ENCODE measurements at regions not wholly inside any gene's neighbourhood (a gene's known extent, or its start where the extent isn't known, plus 50 kb on each side); places are given as distances from the start of the nearest gene placed in this dataset.
A peak's percentile ranks its signal among the peaks of the same experiment; 100 is the strongest.

DNA sequence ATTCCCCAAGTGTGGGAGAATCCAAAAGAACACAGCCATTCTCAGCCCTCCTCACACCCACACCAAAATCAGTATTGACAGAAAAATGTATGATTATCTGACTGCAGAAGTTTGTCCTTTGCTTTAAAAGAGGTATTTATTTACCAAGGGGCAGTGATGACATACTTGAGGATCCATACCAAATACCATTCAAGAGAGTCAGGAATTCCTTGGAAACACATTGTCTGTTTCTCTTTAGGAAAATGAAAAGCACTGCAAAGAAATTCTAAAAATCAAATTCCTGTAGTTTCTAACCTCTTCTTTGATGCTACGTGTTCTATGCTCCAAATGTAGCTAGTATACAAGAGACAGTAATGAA, 509.6 kb upstream of the CXADR start:
- Histone ChIP-seq H3K27ac (ENCODE audit: insufficient read depth in 1 of 2, low read depth in 1 of 2, low read length in 2 of 2, poor library complexity in 1 of 2, severe bottlenecking in 2 of 2) (no peak overlapping the region), H3K36me3 (ENCODE audit: control insufficient read depth in 4 of 4, insufficient read depth in 4 of 4, low read length in 3 of 4) (no peaks in the 10 kb centered on the region), H3K4me1 (ENCODE audit: control extremely low read depth in 1 of 4, control insufficient read depth in 4 of 4, insufficient read depth in 4 of 4, low read length in 3 of 4) (no peaks in the 10 kb centered on the region), H3K4me3 (ENCODE audit: control insufficient read depth in 1 of 7, extremely low read depth in 1 of 7, insufficient read depth in 4 of 7, low read depth in 2 of 7, low read length in 6 of 7) (no peak overlapping the region), H3K9me3 (ENCODE audit: control extremely low read depth in 1 of 5, control insufficient read depth in 4 of 5, insufficient read depth in 2 of 5, low read depth in 1 of 5, low read length in 4 of 5) (no peaks in the 10 kb centered on the region), H3K27me3 (replicated peaks in 2 of 5; ENCODE audit: control insufficient read depth in 4 of 5, insufficient read depth in 5 of 5, low read length in 4 of 5) (no peaks in the 10 kb centered on the region)
- no peak for DNase-seq
- CTCF ChIA-PET, result no interaction called here
- POLR2A ChIA-PET, result no interaction called here
- WGBS (ENCODE audit: insufficient coverage), result no CpG with 5 or more reads among the region's 1 CpG

DNA sequence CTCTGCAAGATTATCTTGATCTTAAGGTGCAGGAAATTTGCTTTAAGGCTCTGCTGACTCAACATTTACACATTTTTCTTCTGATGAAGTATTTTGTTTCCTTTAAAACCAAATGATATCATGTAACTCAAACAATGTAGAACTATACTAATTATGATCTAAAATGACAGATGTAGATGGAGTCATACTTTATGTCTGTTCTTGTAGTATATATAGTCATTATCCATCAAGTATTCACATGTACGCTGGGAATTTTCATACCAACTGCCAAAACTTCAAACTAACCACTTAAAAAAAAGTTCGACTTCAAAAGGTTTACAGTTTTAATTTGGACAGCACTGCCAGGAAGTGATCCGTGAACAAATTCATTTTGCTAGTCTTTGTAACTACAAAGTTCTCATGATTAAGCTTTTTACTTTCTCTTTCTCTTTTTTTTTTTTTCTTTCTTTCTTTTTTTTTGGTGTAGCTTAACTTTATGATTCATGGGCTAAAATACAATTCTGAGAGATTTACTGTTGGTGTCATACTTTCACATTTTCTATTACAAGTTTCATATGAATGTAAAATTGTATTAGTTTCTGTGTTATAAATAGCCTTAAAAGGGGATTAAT, 509.0 kb upstream of the CXADR start:
- H3K36me3 ChIP-seq (ENCODE audit: control insufficient read depth in 4 of 4, insufficient read depth in 4 of 4, low read length in 3 of 4), result no peaks in the 10 kb centered on the region
- H3K9me3 ChIP-seq (ENCODE audit: control extremely low read depth in 1 of 5, control insufficient read depth in 4 of 5, insufficient read depth in 2 of 5, low read depth in 1 of 5, low read length in 4 of 5), result no peaks in the 10 kb centered on the region
- peak overlapping the region; percentile 46 to 55 for H3K27ac ChIP-seq (ENCODE audit: insufficient read depth in 1 of 2, low read depth in 1 of 2, low read length in 2 of 2, poor library complexity in 1 of 2, severe bottlenecking in 2 of 2)
- H3K4me3 ChIP-seq (ENCODE audit: control insufficient read depth in 1 of 7, extremely low read depth in 1 of 7, insufficient read depth in 4 of 7, low read depth in 2 of 7, low read length in 6 of 7), result peak overlapping the region in 2 of 7 experiments; percentile 5 to 58
- H3K4me1 ChIP-seq (ENCODE audit: control extremely low read depth in 1 of 4, control insufficient read depth in 4 of 4, insufficient read depth in 4 of 4, low read length in 3 of 4), result no peaks in the 10 kb centered on the region
- ChIA-PET POLR2A (no interaction called here), CTCF (no interaction called here)
- DNase-seq, result peak in 2 of 3 donors; percentile 48 to 62
- H3K27me3 ChIP-seq (replicated peaks in 2 of 5; ENCODE audit: control insufficient read depth in 4 of 5, insufficient read depth in 5 of 5, low read length in 4 of 5), result no peaks in the 10 kb centered on the region
- 0% methylated on average over 2 of the region's 3 CpGs for WGBS (ENCODE audit: insufficient coverage)

DNA sequence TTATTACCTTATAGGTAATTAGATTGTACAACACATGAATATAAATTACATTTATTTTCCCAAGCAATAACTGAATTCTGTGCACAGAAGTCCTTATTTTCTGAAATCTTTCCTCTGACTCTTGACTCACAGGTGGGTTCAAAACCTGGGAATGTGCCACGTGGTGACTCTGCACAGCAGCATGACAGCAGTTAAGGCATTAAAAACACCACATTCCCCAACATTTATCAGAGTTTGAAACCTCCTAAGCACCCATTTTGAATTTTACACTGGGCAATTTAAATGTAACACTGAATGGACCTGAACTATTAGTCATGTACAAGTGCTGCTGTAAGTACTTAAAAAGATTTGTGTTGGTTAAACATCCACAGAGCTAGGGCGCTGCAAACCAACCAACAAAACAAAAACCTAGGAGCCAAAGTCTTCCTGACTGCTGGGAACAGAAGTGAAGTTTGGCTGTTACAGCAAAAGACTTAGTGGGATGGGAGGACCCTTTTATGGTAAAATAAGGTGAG, 480.6 kb upstream of the CXADR start:
- Histone ChIP-seq H3K27me3 (replicated peaks in 2 of 5; ENCODE audit: control insufficient read depth in 4 of 5, insufficient read depth in 5 of 5, low read length in 4 of 5) (no peaks in the 10 kb centered on the region), H3K36me3 (ENCODE audit: control insufficient read depth in 4 of 4, insufficient read depth in 4 of 4, low read length in 3 of 4) (no peaks in the 10 kb centered on the region), H3K4me1 (ENCODE audit: control extremely low read depth in 1 of 4, control insufficient read depth in 4 of 4, insufficient read depth in 4 of 4, low read length in 3 of 4) (no peaks in the 10 kb centered on the region), H3K4me3 (ENCODE audit: control insufficient read depth in 1 of 7, extremely low read depth in 1 of 7, insufficient read depth in 4 of 7, low read depth in 2 of 7, low read length in 6 of 7) (no peak overlapping the region), H3K9me3 (ENCODE audit: control extremely low read depth in 1 of 5, control insufficient read depth in 4 of 5, insufficient read depth in 2 of 5, low read depth in 1 of 5, low read length in 4 of 5) (peaks cover 0 to 4% (median 0%) of the 10 kb centered on the region in 5 experiments), H3K27ac (ENCODE audit: insufficient read depth in 1 of 2, low read depth in 1 of 2, low read length in 2 of 2, poor library complexity in 1 of 2, severe bottlenecking in 2 of 2) (no peak overlapping the region)
- no CpG with 5 or more reads among the region's 2 CpGs for WGBS (ENCODE audit: insufficient coverage)
- CTCF ChIA-PET, result no interaction called here
- DNase-seq, result no peak
- POLR2A ChIA-PET, result no interaction called here

DNA sequence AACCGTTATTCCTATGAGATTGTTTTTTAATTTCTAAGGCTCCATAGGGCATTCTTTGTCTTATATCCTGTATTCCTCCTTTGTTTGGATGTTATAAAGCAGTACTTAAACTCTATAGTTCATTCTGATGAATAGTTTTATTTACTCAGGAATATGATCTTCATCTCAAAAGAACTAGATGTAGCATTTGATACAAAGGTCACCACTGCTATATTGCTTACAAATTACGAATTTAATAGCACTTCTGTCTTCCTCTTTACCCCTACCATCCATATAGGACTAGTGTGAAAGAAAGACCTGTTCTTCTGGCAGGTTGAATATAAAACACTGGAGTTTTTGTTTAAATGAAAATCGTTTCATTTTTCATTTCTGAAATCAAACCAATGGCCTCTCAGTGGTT, 468.1 kb upstream of the CXADR start:
- WGBS (ENCODE audit: insufficient coverage), result no CpG with 5 or more reads among the region's 3 CpGs
- Histone ChIP-seq H3K27me3 (replicated peaks in 2 of 5; ENCODE audit: control insufficient read depth in 4 of 5, insufficient read depth in 5 of 5, low read length in 4 of 5) (no peaks in the 10 kb centered on the region), H3K27ac (ENCODE audit: insufficient read depth in 1 of 2, low read depth in 1 of 2, low read length in 2 of 2, poor library complexity in 1 of 2, severe bottlenecking in 2 of 2) (no peak overlapping the region), H3K4me3 (ENCODE audit: control insufficient read depth in 1 of 7, extremely low read depth in 1 of 7, insufficient read depth in 4 of 7, low read depth in 2 of 7, low read length in 6 of 7) (no peak overlapping the region), H3K4me1 (ENCODE audit: control extremely low read depth in 1 of 4, control insufficient read depth in 4 of 4, insufficient read depth in 4 of 4, low read length in 3 of 4) (no peaks in the 10 kb centered on the region), H3K9me3 (ENCODE audit: control extremely low read depth in 1 of 5, control insufficient read depth in 4 of 5, insufficient read depth in 2 of 5, low read depth in 1 of 5, low read length in 4 of 5) (peaks cover 0 to 6% (median 0%) of the 10 kb centered on the region in 5 experiments), H3K36me3 (ENCODE audit: control insufficient read depth in 4 of 4, insufficient read depth in 4 of 4, low read length in 3 of 4) (no peaks in the 10 kb centered on the region)
- ChIA-PET POLR2A (no interaction called here), CTCF (interaction anchor here (2.0 kb wide), 1 partner anchor 1039 kb away, joined by 4 read pairs; no protein-coding TSS in a partner anchor)
- no peak for DNase-seq

DNA sequence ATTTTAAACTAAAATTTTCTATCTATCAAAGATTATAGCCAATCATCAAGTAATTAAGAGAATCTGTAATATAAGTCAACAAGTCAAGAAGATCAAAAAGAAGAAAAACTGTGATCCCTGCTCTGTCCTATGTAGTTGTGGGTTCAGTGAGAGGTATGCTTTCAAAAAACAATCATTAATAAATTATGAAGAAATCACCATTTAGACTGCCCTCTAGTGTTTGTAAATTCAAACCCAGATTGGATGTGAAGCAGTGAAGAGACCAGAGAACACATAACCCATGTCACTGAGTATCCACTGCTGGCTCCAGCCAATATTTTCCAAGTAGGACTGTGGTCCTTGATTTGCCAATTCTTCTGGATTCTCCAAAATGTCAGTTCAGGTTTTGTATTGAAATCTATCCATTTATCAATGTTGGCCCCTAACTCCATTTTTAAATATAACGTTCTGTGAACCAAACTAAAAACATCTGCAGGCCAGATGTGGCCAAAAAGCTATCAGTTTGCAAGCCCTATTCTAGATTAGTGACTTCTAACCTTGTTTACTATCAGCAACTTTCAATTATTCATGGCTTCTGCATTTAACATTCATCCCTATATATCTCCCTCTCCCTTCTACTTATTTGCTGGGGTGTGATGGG, 467.5 kb upstream of the CXADR start:
- POLR2A ChIA-PET, result no interaction called here

DNA sequence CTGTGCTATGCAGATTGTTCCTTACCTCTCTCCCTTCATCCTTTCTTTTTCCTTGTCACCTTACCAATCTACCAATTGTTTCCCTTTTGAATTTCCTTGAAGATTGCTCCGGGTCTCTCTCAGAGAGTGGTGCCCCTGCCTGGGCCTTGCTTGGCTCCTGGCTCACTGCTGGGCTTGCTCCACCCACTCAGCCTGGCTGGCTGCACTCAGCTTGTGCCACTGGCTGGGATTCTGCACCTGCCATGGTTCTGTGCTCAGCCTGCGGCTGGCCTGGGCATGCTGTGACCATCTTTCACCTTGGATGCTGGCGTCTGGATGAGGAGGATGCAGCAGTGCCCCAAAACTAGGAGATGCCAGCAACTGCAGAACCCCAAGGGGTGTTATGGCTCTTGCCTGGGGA, 463.9 kb upstream of the CXADR start:
- no peaks in the 10 kb centered on the region for H3K4me1 ChIP-seq (ENCODE audit: control extremely low read depth in 1 of 4, control insufficient read depth in 4 of 4, insufficient read depth in 4 of 4, low read length in 3 of 4)
- ChIA-PET CTCF (no interaction called here), POLR2A (interaction anchor here (0.7 kb wide), 1 partner anchor 12 kb away, joined by 3 read pairs; no protein-coding TSS in a partner anchor)
- peaks cover 0 to 7% (median 0%) of the 10 kb centered on the region in 5 experiments for H3K9me3 ChIP-seq (ENCODE audit: control extremely low read depth in 1 of 5, control insufficient read depth in 4 of 5, insufficient read depth in 2 of 5, low read depth in 1 of 5, low read length in 4 of 5)
- 71% methylated on average over 3 of the region's 3 CpGs for WGBS (ENCODE audit: insufficient coverage)
- no peaks in the 10 kb centered on the region for H3K27me3 ChIP-seq (replicated peaks in 2 of 5; ENCODE audit: control insufficient read depth in 4 of 5, insufficient read depth in 5 of 5, low read length in 4 of 5)
- DNase-seq, result no peak
- no peaks in the 10 kb centered on the region for H3K36me3 ChIP-seq (ENCODE audit: control insufficient read depth in 4 of 4, insufficient read depth in 4 of 4, low read length in 3 of 4)
- no peak overlapping the region for H3K4me3 ChIP-seq (ENCODE audit: control insufficient read depth in 1 of 7, extremely low read depth in 1 of 7, insufficient read depth in 4 of 7, low read depth in 2 of 7, low read length in 6 of 7)
- no peak overlapping the region for H3K27ac ChIP-seq (ENCODE audit: insufficient read depth in 1 of 2, low read depth in 1 of 2, low read length in 2 of 2, poor library complexity in 1 of 2, severe bottlenecking in 2 of 2)

More for the DNA sequence above, 467.5 kb upstream of the CXADR start:
- 25% methylated on average over 1 of the region's 1 CpG for WGBS (ENCODE audit: insufficient coverage)
- DNase-seq, result peak; percentile 5 to 23 (median 14)
- H3K36me3 ChIP-seq (ENCODE audit: control insufficient read depth in 4 of 4, insufficient read depth in 4 of 4, low read length in 3 of 4), result no peaks in the 10 kb centered on the region
- no peaks in the 10 kb centered on the region for H3K27me3 ChIP-seq (replicated peaks in 2 of 5; ENCODE audit: control insufficient read depth in 4 of 5, insufficient read depth in 5 of 5, low read length in 4 of 5)
- no peak overlapping the region for H3K4me3 ChIP-seq (ENCODE audit: control insufficient read depth in 1 of 7, extremely low read depth in 1 of 7, insufficient read depth in 4 of 7, low read depth in 2 of 7, low read length in 6 of 7)
- no peaks in the 10 kb centered on the region for H3K4me1 ChIP-seq (ENCODE audit: control extremely low read depth in 1 of 4, control insufficient read depth in 4 of 4, insufficient read depth in 4 of 4, low read length in 3 of 4)
- CTCF ChIA-PET, result interaction anchor here (2.0 kb wide), 1 partner anchor 1040 kb away, joined by 4 read pairs; no protein-coding TSS in a partner anchor
- peaks cover 0 to 7% (median 0%) of the 10 kb centered on the region in 5 experiments for H3K9me3 ChIP-seq (ENCODE audit: control extremely low read depth in 1 of 5, control insufficient read depth in 4 of 5, insufficient read depth in 2 of 5, low read depth in 1 of 5, low read length in 4 of 5)
- H3K27ac ChIP-seq (ENCODE audit: insufficient read depth in 1 of 2, low read depth in 1 of 2, low read length in 2 of 2, poor library complexity in 1 of 2, severe bottlenecking in 2 of 2), result no peak overlapping the region

DNA sequence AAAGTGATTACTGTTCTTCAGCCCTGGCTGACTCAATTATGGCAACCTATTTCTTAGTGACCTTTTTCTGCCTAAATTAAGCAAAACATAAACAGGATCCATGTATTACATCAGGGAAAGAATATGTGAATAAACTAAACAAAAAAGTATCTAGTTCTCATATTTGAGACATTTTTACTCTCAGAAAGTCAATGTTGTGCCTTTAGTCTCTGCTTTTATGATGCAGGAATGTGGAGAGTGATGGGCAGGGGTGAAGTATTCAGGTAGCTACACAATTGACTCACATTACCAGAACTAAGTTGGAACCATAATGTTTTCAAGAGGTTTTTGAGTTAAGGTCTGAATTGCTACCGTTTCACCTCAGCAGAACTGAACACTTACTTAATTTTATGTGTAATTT, 462.7 kb upstream of the CXADR start:
- POLR2A ChIA-PET, result no interaction called here
- Histone ChIP-seq H3K36me3 (ENCODE audit: control insufficient read depth in 4 of 4, insufficient read depth in 4 of 4, low read length in 3 of 4) (no peaks in the 10 kb centered on the region), H3K4me3 (ENCODE audit: control insufficient read depth in 1 of 7, extremely low read depth in 1 of 7, insufficient read depth in 4 of 7, low read depth in 2 of 7, low read length in 6 of 7) (no peak overlapping the region), H3K9me3 (ENCODE audit: control extremely low read depth in 1 of 5, control insufficient read depth in 4 of 5, insufficient read depth in 2 of 5, low read depth in 1 of 5, low read length in 4 of 5) (peaks cover 0 to 7% (median 0%) of the 10 kb centered on the region in 5 experiments), H3K27ac (ENCODE audit: insufficient read depth in 1 of 2, low read depth in 1 of 2, low read length in 2 of 2, poor library complexity in 1 of 2, severe bottlenecking in 2 of 2) (no peak overlapping the region), H3K27me3 (replicated peaks in 2 of 5; ENCODE audit: control insufficient read depth in 4 of 5, insufficient read depth in 5 of 5, low read length in 4 of 5) (no peaks in the 10 kb centered on the region), H3K4me1 (ENCODE audit: control extremely low read depth in 1 of 4, control insufficient read depth in 4 of 4, insufficient read depth in 4 of 4, low read length in 3 of 4) (no peaks in the 10 kb centered on the region)
- CTCF ChIA-PET, result no interaction called here
- no CpG with 5 or more reads among the region's 1 CpG for WGBS (ENCODE audit: insufficient coverage)
- no peak for DNase-seq
